Stomach (tissue), 4 donors: ENCODE measurements at regions not wholly inside any gene's neighbourhood (a gene's known extent, or its start where the extent isn't known, plus 50 kb on each side); places are given as distances from the start of the nearest gene placed in this dataset.

ENCODE experiments used
- CTCF ChIP-seq, 7 experiments: fragments of 450-650 bp in 4 of 7; fragments of 200-600 bp in 3 of 7; sonication (generic) in 3 of 7; IDR thresholded peaks; one replicate each; pipeline ENCODE4 v1.5.1; 2016 to 2019; ENCODE audit warnings: antibody characterized with exemption in 7 of 7, control low read depth in 2 of 7, mild to moderate bottlenecking in 1 of 7
- EP300 ChIP-seq: sonication (generic); formaldehyde crosslinking; IDR thresholded peaks from one replicate; pipeline ENCODE4 v1.6.1; 2017; ENCODE audit warnings: antibody characterized with exemption
- POLR2AphosphoS5 ChIP-seq, 3 donors: sonication (generic); formaldehyde crosslinking; IDR thresholded peaks; one replicate each; pipeline ENCODE4 v1.6.1; 2016; ENCODE audit warnings: antibody characterized with exemption in 3 of 3

GRCh38 chr10:8150401-8150905 is 96.0 kb downstream of the GATA3 start:
- no peak for TF ChIP-seq CTCF (IDR thresholded peaks at IDR 0.05)
- TF ChIP-seq EP300, result no peak
- TF ChIP-seq POLR2AphosphoS5 (IDR thresholded peaks at IDR 0.05), result no peak
